SU-DHL-6 (cell line): ENCODE measurements at regions not wholly inside any gene's neighbourhood (a gene's known extent, or its start where the extent isn't known, plus 50 kb on each side); places are given as distances from the start of the nearest gene placed in this dataset.

ENCODE experiments used
- H2AFZ ChIP-seq: fragments of 200-600 bp; sonication (generic); 2 replicates; pipeline ENCODE4 v1.6.1; 2014; ENCODE audit warnings: low read depth, mild to moderate bottlenecking, moderate library complexity, mixed read lengths, antibody characterized with exemption, low read length; ENCODE audit not compliant: severe bottlenecking
- H3F3A ChIP-seq: fragments of 200-600 bp; shearing (Covaris generic); 2 replicates; pipeline ENCODE4 v1.6.0; 2016; ENCODE audit warnings: antibody characterized with exemption, mild to moderate bottlenecking; ENCODE audit not compliant: insufficient read depth
- H3K27ac ChIP-seq: fragments of 200-600 bp; sonication (generic); 2 replicates; pipeline ENCODE4 v1.5.1; 2016; ENCODE audit warnings: low read depth, mild to moderate bottlenecking, low read length, moderate library complexity, mixed read lengths
- H3K27me3 ChIP-seq: fragments of 200-600 bp; sonication (generic), shearing (Covaris generic); 2 replicates; pipeline ENCODE4 v1.6.0; 2014; ENCODE audit warnings: mild to moderate bottlenecking, low read length
- H3K36me3 ChIP-seq: fragments of 200-600 bp; sonication (generic); 2 replicates; pipeline ENCODE4 v1.6.1; 2014; ENCODE audit warnings: mild to moderate bottlenecking, low read length, mixed read lengths
- H3K4me2 ChIP-seq: fragments of 300-600, 200-600 bp; shearing (Covaris generic), sonication (generic); 2 replicates; pipeline ENCODE4 v1.6.0; 2014; ENCODE audit warnings: low read length, low read depth, mild to moderate bottlenecking; ENCODE audit not compliant: poor library complexity, severe bottlenecking
- H3K4me3 ChIP-seq: fragments of 200-600 bp; sonication (generic); 2 replicates; pipeline ENCODE4 v1.5.1; 2014; ENCODE audit warnings: antibody characterized with exemption, low read length, mild to moderate bottlenecking, mixed read lengths; ENCODE audit not compliant: insufficient read depth, poor library complexity, severe bottlenecking
- H3K79me2 ChIP-seq: fragments of 200-600 bp; sonication (generic); 2 replicates; pipeline ENCODE4 v1.6.1; 2014; ENCODE audit warnings: mild to moderate bottlenecking, low read length, moderate library complexity; ENCODE audit not compliant: insufficient read depth
- H3K9ac ChIP-seq: fragments of 200-600 bp; sonication (generic); 2 replicates; pipeline ENCODE4 v1.7.0; 2014; ENCODE audit warnings: mild to moderate bottlenecking, low read length
- H3K9me2 ChIP-seq: fragments of 200-600 bp; sonication (generic); replicated peaks from 2 replicates; pipeline ENCODE4 v1.6.1; 2014; ENCODE audit warnings: low read length; ENCODE audit not compliant: insufficient read depth
- H3K9me3 ChIP-seq: fragments of 200-600 bp; sonication (generic); 2 replicates; pipeline ENCODE4 v1.6.1; 2014; ENCODE audit warnings: low read length, mixed read lengths; ENCODE audit not compliant: insufficient read depth
- H4K20me1 ChIP-seq: fragments of 200-600 bp; sonication (generic); 2 replicates; pipeline ENCODE4 v1.6.1; 2014; ENCODE audit warnings: low read depth, mild to moderate bottlenecking, antibody characterized with exemption, low read length, moderate library complexity, mixed read lengths
- CTCF ChIP-seq: fragments of 200-600 bp; sonication (generic); IDR thresholded peaks from one replicate; pipeline ENCODE4 v1.5.1; 2017; ENCODE audit warnings: antibody characterized with exemption, mild to moderate bottlenecking, low read length, moderate library complexity; ENCODE audit not compliant: insufficient read depth, poor library complexity, severe bottlenecking
- EZH2phosphoT487 ChIP-seq: fragments of 200-600 bp; sonication (generic), shearing (Covaris generic); conservative IDR thresholded peaks from 2 replicates; pipeline ENCODE4 v1.6.1; 2018; ENCODE audit warnings: mild to moderate bottlenecking, antibody characterized with exemption, low read length, moderate library complexity, mixed read lengths

- TF ChIP-seq EZH2phosphoT487 (no peak), CTCF (no peak)
- Histone ChIP-seq H3F3A (no peaks in the 10 kb centered on the region), H3K27me3 (no peaks in the 10 kb centered on the region), H3K4me2 (no peak overlapping the region), H3K79me2 (no peaks in the 10 kb centered on the region), H3K9me3 (no peaks in the 10 kb centered on the region), H3K4me3 (no peak overlapping the region), H2AFZ (no peak overlapping the region), H3K9ac (no peak overlapping the region), H3K27ac (no peak overlapping the region), H3K36me3 (no peaks in the 10 kb centered on the region), H4K20me1 (no peaks in the 10 kb centered on the region), H3K9me2 (no peaks in the 10 kb centered on the region)
These were observed 112.5 kb downstream of the IFI44 start for GRCh38 chr1:78762113-78762512.

GRCh38 chr1:78765489-78765888, 115.9 kb downstream of the IFI44 start:
- Histone ChIP-seq H3K36me3 (no peaks in the 10 kb centered on the region), H2AFZ (no peak overlapping the region), H3K9me2 (no peaks in the 10 kb centered on the region), H3K4me3 (no peak overlapping the region), H3K9ac (no peak overlapping the region), H3K79me2 (no peaks in the 10 kb centered on the region), H3K27me3 (no peaks in the 10 kb centered on the region), H3K4me2 (no peak overlapping the region), H3F3A (no peaks in the 10 kb centered on the region), H4K20me1 (no peaks in the 10 kb centered on the region), H3K9me3 (no peaks in the 10 kb centered on the region), H3K27ac (no peak overlapping the region)
- no peak for TF ChIP-seq EZH2phosphoT487
- no peak for TF ChIP-seq CTCF

- Histone ChIP-seq H3F3A (no peaks in the 10 kb centered on the region), H3K4me2 (no peak overlapping the region), H3K79me2 (no peaks in the 10 kb centered on the region), H4K20me1 (no peaks in the 10 kb centered on the region), H3K9ac (no peak overlapping the region), H3K4me3 (no peak overlapping the region), H3K9me3 (no peaks in the 10 kb centered on the region), H3K27me3 (no peaks in the 10 kb centered on the region), H3K27ac (no peak overlapping the region), H3K9me2 (no peaks in the 10 kb centered on the region), H2AFZ (no peak overlapping the region), H3K36me3 (no peaks in the 10 kb centered on the region)
- TF ChIP-seq EZH2phosphoT487 (no peak), CTCF (no peak)
These were observed 130.2 kb downstream of the IFI44 start for GRCh38 chr1:78779831-78780230.

- H3K27me3 ChIP-seq = no peaks in the 10 kb centered on the region
- H3K36me3 ChIP-seq = no peaks in the 10 kb centered on the region
- H3K9ac ChIP-seq = no peak overlapping the region
- no peaks in the 10 kb centered on the region for H3K79me2 ChIP-seq
- no peak overlapping the region for H3K4me3 ChIP-seq
- H3K9me3 ChIP-seq = no peaks in the 10 kb centered on the region
- H3K4me2 ChIP-seq = no peak overlapping the region
- no peak overlapping the region for H2AFZ ChIP-seq
- H3K27ac ChIP-seq = no peak overlapping the region
- H4K20me1 ChIP-seq = 0 out of 2 replicates have a peak, but pooled peaks cover 2% of the 10 kb centered on the region
- no peaks in the 10 kb centered on the region for H3K9me2 ChIP-seq
- TF ChIP-seq CTCF (no peak), EZH2phosphoT487 (no peak)
- no peaks in the 10 kb centered on the region for H3F3A ChIP-seq
These were observed 137.9 kb downstream of the IFI44 start for GRCh38 chr1:78787544-78787943.
